A549 (cell line): ENCODE measurements at regions not wholly inside any gene's neighbourhood (a gene's known extent, or its start where the extent isn't known, plus 50 kb on each side); places are given as distances from the start of the nearest gene placed in this dataset.
A peak's percentile ranks its signal among the peaks of the same experiment; 100 is the strongest.

ENCODE experiments used
- ATAC-seq, 2 experiments: fragments of 200-7000 bp in 1 of 2; fragments of >200 bp in 1 of 2; cut with Nextera tagmentation in 1 of 2; cut with Tn5 transposase in 1 of 2; 3 replicates each; pipeline versions ENCODE4 v1.8.0 to v1.9.1; 2018 to 2020; ENCODE audit warnings: mild to moderate bottlenecking in 1 of 2, moderate library complexity in 1 of 2
- CTCF ChIA-PET: fragments of 300-600 bp; sonication (Branson Sonifier 250); formaldehyde crosslinking; extraction: SDS; loops from one replicate; lab custom pipeline; 2021; ENCODE audit warnings: antibody characterized with exemption, inconsistent platforms; lab: Yijun Ruan, JAX
- POLR2A ChIA-PET: fragments of 350-600 bp; formaldehyde crosslinking; extraction: SDS; loops from one replicate; lab custom pipeline; 2021; ENCODE audit warnings: antibody characterized with exemption, inconsistent platforms; lab: Yijun Ruan, JAX
- DNase-seq, 2 experiments: peaks; one replicate each; pipeline versions ENCODE4 v3.0.0 to v3.0.0-alpha.2; 2011 to 2016; ENCODE audit warnings: low read depth in 1 of 2, low spot score in 1 of 2
- FAIRE-seq: peaks from 2 replicates; lab custom pipeline; 2011; peaks lifted over from hg19 to GRCh38; lab: Jason Lieb, UNC
- H3K27ac ChIP-seq, 2 experiments: fragments of >200 bp; sonication (Bioruptor Twin); formaldehyde crosslinking; 3 replicates each; pipeline ENCODE4 v1.5.1; 2016 to 2017
- H3K4me1 ChIP-seq: fragments of >200 bp; sonication (Bioruptor Twin); formaldehyde crosslinking; 3 replicates; pipeline ENCODE4 v1.6.1; 2016
- H3K4me2 ChIP-seq: fragments of >200 bp; sonication (Bioruptor Twin); formaldehyde crosslinking; 3 replicates; pipeline ENCODE4 v1.6.1; 2016
- H3K4me3 ChIP-seq: fragments of >200 bp; sonication (Bioruptor Twin); formaldehyde crosslinking; 3 replicates; pipeline ENCODE4 v1.5.1; 2016
- H3K9me3 ChIP-seq: fragments of >200 bp; sonication (Bioruptor Twin); formaldehyde crosslinking; 3 replicates; pipeline ENCODE4 v1.6.1; 2016
- CBX8 ChIP-seq: fragments of 200-600 bp; sonication (generic); IDR thresholded peaks from 2 replicates; pipeline ENCODE4 v1.6.1; 2016
- ESRRA ChIP-seq: fragments of 150-350 bp; IDR thresholded peaks from 2 replicates; pipeline ENCODE4 v1.6.1; 2014; ENCODE audit warnings: mild to moderate bottlenecking, low read length, borderline replicate concordance
- FOXS1 ChIP-seq: fragments of 250-450 bp; sonication (Bioruptor Pico); IDR thresholded peaks from 2 replicates; pipeline ENCODE4 v1.5.0; 2020; ENCODE audit warnings: mild to moderate bottlenecking, moderate library complexity
- KDM5A ChIP-seq: fragments of 200-600 bp; sonication (generic); IDR thresholded peaks from 2 replicates; pipeline ENCODE4 v1.6.1; 2016; ENCODE audit warnings: antibody characterized with exemption, mild to moderate bottlenecking
- MAFK ChIP-seq: fragments of 450-650 bp; IDR thresholded peaks from 2 replicates; pipeline ENCODE4 v1.6.1; 2014; ENCODE audit not compliant: partially characterized antibody
- RAD21 ChIP-seq, 2 experiments: fragments of >200 bp in 1 of 2; sonication (Bioruptor Twin) in 1 of 2; formaldehyde crosslinking in 1 of 2; IDR thresholded peaks in 1 of 2; conservative IDR thresholded peaks in 1 of 2; 2 replicates in 1 of 2; 3 replicates in 1 of 2; pipeline ENCODE4 v1.6.1; 2012 to 2018; ENCODE audit warnings: inconsistent platforms in 1 of 2
- ZFP36 ChIP-seq: fragments of 450-650 bp; IDR thresholded peaks from 2 replicates; pipeline ENCODE4 v1.6.1; 2014; ENCODE audit warnings: borderline replicate concordance; ENCODE audit not compliant: partially characterized antibody
- WGBS: methylation state at CpG from one replicate; pipeline ENCODE4 v1.1.6; 2017; ENCODE audit errors: missing lambda C conversion rate; 5-methylcytosine and 5-hydroxymethylcytosine counted together
- TF ChIP-seq, protein P1 (sequence below): fragments of >200 bp; sonication (Bioruptor Twin); formaldehyde crosslinking; IDR thresholded peaks from 3 replicates; pipeline ENCODE4 v1.5.1; 2016
- TF ChIP-seq, protein P2 (sequence below): fragments of >200 bp; sonication (Bioruptor Twin); formaldehyde crosslinking; IDR thresholded peaks from 2 replicates; pipeline ENCODE4 v1.6.1; 2016

DNA sequence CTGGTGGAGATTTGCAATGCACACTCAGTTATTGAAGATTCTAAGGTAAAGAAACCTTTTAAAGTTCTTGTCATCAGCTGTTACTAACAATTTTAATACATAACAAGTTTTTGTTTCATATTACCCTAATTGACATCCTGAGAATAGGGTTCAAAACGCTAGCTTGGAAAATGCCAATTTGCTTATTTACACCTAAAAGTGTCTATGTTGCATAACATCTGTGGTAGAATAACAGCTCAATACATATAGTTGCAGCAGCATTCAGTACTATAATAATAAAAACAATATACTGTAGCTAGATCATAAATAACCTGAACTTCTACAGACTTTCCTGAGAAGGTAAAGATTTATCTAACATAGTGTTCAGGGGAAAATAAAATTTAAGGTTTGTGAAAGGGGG, 219.0 kb downstream of the OSR1 start:
- TF ChIP-seq FOXS1 (CRISPR knock-in tag) (no peak), MAFK (peak; percentile 66)
- Histone ChIP-seq H3K4me3 (no peak overlapping the region), H3K4me1 (peaks cover 59% of the 10 kb centered on the region), H3K27ac (peak overlapping the region; percentile 77 to 88), H3K9me3 (peaks cover 6% of the 10 kb centered on the region), H3K4me2 (no peak overlapping the region)
- no peak for FAIRE-seq
- 71% methylated on average over 1 of the region's 1 CpG for WGBS
- DNase-seq: no peak
- CTCF ChIA-PET: interaction anchor here (1.1 kb wide), 1 partner anchor 389 kb away, joined by 4 read pairs; no protein-coding TSS in a partner anchor
- POLR2A ChIA-PET: interaction anchor here (0.6 kb wide), 1 partner anchor 208 kb away, joined by 3 read pairs; no protein-coding TSS in a partner anchor
- no peak for ATAC-seq

GRCh38 chr2:19138264-19138825, 220.1 kb downstream of the OSR1 start:
- ATAC-seq (no peak), DNase-seq (peak in 1 of 2 experiments; percentile 25), FAIRE-seq (peak; percentile 18)
- WGBS: 30% methylated on average over 4 of the region's 4 CpGs
- Histone ChIP-seq H3K4me1 (peaks cover 50% of the 10 kb centered on the region), H3K4me3 (no peak overlapping the region), H3K9me3 (peaks cover 6% of the 10 kb centered on the region), H3K27ac (peak overlapping the region; percentile 77), H3K4me2 (peak overlapping the region; percentile 15)
- POLR2A ChIA-PET: interaction anchor here (0.6 kb wide), 1 partner anchor 209 kb away, joined by 3 read pairs; no protein-coding TSS in a partner anchor
- CTCF ChIA-PET: interaction anchor here (0.6 to 1.0 kb wide), 3 partner anchors 37 to 286 kb away, joined by 3 to 4 read pairs (median 3); no protein-coding TSS in a partner anchor
- TF ChIP-seq RAD21 (conservative IDR thresholded peaks at IDR 0.05 in 1 of 2, IDR thresholded peaks at IDR 0.05 in 1 of 2): no peak
- TF ChIP-seq, protein P1, sequence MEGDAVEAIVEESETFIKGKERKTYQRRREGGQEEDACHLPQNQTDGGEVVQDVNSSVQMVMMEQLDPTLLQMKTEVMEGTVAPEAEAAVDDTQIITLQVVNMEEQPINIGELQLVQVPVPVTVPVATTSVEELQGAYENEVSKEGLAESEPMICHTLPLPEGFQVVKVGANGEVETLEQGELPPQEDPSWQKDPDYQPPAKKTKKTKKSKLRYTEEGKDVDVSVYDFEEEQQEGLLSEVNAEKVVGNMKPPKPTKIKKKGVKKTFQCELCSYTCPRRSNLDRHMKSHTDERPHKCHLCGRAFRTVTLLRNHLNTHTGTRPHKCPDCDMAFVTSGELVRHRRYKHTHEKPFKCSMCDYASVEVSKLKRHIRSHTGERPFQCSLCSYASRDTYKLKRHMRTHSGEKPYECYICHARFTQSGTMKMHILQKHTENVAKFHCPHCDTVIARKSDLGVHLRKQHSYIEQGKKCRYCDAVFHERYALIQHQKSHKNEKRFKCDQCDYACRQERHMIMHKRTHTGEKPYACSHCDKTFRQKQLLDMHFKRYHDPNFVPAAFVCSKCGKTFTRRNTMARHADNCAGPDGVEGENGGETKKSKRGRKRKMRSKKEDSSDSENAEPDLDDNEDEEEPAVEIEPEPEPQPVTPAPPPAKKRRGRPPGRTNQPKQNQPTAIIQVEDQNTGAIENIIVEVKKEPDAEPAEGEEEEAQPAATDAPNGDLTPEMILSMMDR: no peak
- TF ChIP-seq, protein P2, sequence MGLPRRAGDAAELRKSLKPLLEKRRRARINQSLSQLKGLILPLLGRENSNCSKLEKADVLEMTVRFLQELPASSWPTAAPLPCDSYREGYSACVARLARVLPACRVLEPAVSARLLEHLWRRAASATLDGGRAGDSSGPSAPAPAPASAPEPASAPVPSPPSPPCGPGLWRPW: 0 out of 2 replicates have a peak, but pooled peaks have one; percentile 13

- ATAC-seq: no peak
- Histone ChIP-seq H3K4me3 (no peak overlapping the region), H3K4me1 (peaks cover 47% of the 10 kb centered on the region), H3K9me3 (peaks cover 6% of the 10 kb centered on the region), H3K27ac (peak overlapping the region; percentile 77; a peak in 4 of 6 replicates), H3K4me2 (no peak overlapping the region)
- CTCF ChIA-PET: interaction anchor here (0.6 kb wide), 1 partner anchor 26 kb away, joined by 3 read pairs; no protein-coding TSS in a partner anchor
- no peak for FAIRE-seq
- no peak for DNase-seq
- TF ChIP-seq, protein P1: no peak
- TF ChIP-seq ZFP36 (no peak), CBX8 (no peak), KDM5A (no peak), ESRRA (no peak)
- POLR2A ChIA-PET: no interaction called here
These were observed 221.0 kb downstream of the OSR1 start for GRCh38 chr2:19137433-19137832.

GRCh38 chr2:19132967-19133366, 225.5 kb downstream of the OSR1 start:
- Histone ChIP-seq H3K27ac (no peak overlapping the region), H3K4me2 (no peak overlapping the region), H3K9me3 (peaks cover 6% of the 10 kb centered on the region), H3K4me3 (no peak overlapping the region), H3K4me1 (peaks cover 20% of the 10 kb centered on the region)
- WGBS: 95% methylated on average over 2 of the region's 2 CpGs
- CTCF ChIA-PET: interaction anchor here (1.1 kb wide), 1 partner anchor 9 kb away, joined by 4 read pairs; no protein-coding TSS in a partner anchor
- FAIRE-seq (no peak), DNase-seq (no peak), ATAC-seq (no peak)
- POLR2A ChIA-PET: no interaction called here
- peak; percentile 69 for TF ChIP-seq MAFK
- no peak for TF ChIP-seq RAD21 (conservative IDR thresholded peaks at IDR 0.05 in 1 of 2, IDR thresholded peaks at IDR 0.05 in 1 of 2)
